Mammary epithelial cell (primary cell): ENCODE measurements at regions not wholly inside any gene's neighbourhood (a gene's known extent, or its start where the extent isn't known, plus 50 kb on each side); places are given as distances from the start of the nearest gene placed in this dataset.

Experiments
- EZH2 ChIP-seq: IDR thresholded peaks from 2 replicates; pipeline ENCODE4 v1.6.1; 2012; ENCODE audit warnings: low read length, inconsistent platforms, borderline replicate concordance
- TF ChIP-seq, protein P1 (sequence below), 2 donors: IDR thresholded peaks in 1 of 2; conservative IDR thresholded peaks in 1 of 2; 2 replicates each; pipeline ENCODE4 v1.5.1; 2011 to 2012; ENCODE audit warnings: inconsistent platforms in 2 of 2, low read length in 2 of 2, mild to moderate bottlenecking in 2 of 2, control low read depth in 1 of 2, low read depth in 1 of 2; ENCODE audit not compliant: insufficient read depth in 1 of 2; ENCODE audit errors: extremely low read depth in 1 of 2

DNA sequence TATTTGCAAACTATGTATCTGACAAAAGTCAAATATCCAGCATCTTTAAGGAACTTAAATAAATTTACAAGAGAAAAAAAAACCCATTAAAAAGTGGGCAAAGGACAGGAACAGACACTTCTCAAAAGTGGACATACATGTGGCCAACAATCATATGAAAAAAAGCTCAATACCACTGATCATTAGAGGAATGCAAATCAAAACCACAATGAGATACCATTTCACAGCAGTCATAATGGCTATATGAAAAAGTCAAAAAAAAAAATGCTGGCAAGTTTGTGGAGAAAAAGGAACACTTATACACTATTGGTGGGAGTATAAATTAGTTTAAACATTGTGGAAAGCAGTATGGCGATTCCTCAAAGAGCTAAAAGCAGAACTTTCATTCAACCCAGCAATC lies 130.3 kb upstream of the LHCGR start:
- TF ChIP-seq, protein P1, sequence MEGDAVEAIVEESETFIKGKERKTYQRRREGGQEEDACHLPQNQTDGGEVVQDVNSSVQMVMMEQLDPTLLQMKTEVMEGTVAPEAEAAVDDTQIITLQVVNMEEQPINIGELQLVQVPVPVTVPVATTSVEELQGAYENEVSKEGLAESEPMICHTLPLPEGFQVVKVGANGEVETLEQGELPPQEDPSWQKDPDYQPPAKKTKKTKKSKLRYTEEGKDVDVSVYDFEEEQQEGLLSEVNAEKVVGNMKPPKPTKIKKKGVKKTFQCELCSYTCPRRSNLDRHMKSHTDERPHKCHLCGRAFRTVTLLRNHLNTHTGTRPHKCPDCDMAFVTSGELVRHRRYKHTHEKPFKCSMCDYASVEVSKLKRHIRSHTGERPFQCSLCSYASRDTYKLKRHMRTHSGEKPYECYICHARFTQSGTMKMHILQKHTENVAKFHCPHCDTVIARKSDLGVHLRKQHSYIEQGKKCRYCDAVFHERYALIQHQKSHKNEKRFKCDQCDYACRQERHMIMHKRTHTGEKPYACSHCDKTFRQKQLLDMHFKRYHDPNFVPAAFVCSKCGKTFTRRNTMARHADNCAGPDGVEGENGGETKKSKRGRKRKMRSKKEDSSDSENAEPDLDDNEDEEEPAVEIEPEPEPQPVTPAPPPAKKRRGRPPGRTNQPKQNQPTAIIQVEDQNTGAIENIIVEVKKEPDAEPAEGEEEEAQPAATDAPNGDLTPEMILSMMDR (conservative IDR thresholded peaks at IDR 0.05 in 1 of 2, IDR thresholded peaks at IDR 0.05 in 1 of 2; ENCODE audit: extremely low read depth in 1 of 2, insufficient read depth in 1 of 2, low read depth in 1 of 2, low read length in 2 of 2) = no peak
- no peak for TF ChIP-seq EZH2
